ENCODE measurements at regions not wholly inside any gene's neighbourhood (a gene's known extent, or its start where the extent isn't known, plus 50 kb on each side); places are given as distances from the start of the nearest gene placed in this dataset.

GRCh38 chr13:105509981-105510762 is 1025.3 kb downstream of the EFNB2 start (continued):
- TF ChIP-seq, protein P1, sequence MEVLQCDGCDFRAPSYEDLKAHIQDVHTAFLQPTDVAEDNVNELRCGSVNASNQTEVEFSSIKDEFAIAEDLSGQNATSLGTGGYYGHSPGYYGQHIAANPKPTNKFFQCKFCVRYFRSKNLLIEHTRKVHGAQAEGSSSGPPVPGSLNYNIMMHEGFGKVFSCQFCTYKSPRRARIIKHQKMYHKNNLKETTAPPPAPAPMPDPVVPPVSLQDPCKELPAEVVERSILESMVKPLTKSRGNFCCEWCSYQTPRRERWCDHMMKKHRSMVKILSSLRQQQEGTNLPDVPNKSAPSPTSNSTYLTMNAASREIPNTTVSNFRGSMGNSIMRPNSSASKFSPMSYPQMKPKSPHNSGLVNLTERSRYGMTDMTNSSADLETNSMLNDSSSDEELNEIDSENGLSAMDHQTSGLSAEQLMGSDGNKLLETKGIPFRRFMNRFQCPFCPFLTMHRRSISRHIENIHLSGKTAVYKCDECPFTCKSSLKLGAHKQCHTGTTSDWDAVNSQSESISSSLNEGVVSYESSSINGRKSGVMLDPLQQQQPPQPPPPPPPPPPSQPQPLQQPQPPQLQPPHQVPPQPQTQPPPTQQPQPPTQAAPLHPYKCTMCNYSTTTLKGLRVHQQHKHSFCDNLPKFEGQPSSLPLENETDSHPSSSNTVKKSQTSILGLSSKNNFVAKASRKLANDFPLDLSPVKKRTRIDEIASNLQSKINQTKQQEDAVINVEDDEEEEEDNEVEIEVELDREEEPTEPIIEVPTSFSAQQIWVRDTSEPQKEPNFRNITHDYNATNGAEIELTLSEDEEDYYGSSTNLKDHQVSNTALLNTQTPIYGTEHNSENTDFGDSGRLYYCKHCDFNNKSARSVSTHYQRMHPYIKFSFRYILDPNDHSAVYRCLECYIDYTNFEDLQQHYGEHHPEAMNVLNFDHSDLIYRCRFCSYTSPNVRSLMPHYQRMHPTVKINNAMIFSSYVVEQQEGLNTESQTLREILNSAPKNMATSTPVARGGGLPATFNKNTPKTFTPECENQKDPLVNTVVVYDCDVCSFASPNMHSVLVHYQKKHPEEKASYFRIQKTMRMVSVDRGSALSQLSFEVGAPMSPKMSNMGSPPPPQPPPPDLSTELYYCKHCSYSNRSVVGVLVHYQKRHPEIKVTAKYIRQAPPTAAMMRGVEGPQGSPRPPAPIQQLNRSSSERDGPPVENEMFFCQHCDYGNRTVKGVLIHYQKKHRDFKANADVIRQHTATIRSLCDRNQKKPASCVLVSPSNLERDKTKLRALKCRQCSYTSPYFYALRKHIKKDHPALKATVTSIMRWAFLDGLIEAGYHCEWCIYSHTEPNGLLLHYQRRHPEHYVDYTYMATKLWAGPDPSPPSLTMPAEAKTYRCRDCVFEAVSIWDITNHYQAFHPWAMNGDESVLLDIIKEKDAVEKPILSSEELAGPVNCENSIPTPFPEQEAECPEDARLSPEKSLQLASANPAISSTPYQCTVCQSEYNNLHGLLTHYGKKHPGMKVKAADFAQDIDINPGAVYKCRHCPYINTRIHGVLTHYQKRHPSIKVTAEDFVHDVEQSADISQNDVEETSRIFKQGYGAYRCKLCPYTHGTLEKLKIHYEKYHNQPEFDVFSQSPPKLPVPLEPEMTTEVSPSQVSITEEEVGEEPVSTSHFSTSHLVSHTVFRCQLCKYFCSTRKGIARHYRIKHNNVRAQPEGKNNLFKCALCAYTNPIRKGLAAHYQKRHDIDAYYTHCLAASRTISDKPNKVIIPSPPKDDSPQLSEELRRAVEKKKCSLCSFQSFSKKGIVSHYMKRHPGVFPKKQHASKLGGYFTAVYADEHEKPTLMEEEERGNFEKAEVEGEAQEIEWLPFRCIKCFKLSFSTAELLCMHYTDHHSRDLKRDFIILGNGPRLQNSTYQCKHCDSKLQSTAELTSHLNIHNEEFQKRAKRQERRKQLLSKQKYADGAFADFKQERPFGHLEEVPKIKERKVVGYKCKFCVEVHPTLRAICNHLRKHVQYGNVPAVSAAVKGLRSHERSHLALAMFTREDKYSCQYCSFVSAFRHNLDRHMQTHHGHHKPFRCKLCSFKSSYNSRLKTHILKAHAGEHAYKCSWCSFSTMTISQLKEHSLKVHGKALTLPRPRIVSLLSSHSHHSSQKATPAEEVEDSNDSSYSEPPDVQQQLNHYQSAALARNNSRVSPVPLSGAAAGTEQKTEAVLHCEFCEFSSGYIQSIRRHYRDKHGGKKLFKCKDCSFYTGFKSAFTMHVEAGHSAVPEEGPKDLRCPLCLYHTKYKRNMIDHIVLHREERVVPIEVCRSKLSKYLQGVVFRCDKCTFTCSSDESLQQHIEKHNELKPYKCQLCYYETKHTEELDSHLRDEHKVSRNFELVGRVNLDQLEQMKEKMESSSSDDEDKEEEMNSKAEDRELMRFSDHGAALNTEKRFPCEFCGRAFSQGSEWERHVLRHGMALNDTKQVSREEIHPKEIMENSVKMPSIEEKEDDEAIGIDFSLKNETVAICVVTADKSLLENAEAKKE (CRISPR knock-in tag; IDR thresholded peaks at IDR 0.05): no peak
- TF ChIP-seq, protein P2, sequence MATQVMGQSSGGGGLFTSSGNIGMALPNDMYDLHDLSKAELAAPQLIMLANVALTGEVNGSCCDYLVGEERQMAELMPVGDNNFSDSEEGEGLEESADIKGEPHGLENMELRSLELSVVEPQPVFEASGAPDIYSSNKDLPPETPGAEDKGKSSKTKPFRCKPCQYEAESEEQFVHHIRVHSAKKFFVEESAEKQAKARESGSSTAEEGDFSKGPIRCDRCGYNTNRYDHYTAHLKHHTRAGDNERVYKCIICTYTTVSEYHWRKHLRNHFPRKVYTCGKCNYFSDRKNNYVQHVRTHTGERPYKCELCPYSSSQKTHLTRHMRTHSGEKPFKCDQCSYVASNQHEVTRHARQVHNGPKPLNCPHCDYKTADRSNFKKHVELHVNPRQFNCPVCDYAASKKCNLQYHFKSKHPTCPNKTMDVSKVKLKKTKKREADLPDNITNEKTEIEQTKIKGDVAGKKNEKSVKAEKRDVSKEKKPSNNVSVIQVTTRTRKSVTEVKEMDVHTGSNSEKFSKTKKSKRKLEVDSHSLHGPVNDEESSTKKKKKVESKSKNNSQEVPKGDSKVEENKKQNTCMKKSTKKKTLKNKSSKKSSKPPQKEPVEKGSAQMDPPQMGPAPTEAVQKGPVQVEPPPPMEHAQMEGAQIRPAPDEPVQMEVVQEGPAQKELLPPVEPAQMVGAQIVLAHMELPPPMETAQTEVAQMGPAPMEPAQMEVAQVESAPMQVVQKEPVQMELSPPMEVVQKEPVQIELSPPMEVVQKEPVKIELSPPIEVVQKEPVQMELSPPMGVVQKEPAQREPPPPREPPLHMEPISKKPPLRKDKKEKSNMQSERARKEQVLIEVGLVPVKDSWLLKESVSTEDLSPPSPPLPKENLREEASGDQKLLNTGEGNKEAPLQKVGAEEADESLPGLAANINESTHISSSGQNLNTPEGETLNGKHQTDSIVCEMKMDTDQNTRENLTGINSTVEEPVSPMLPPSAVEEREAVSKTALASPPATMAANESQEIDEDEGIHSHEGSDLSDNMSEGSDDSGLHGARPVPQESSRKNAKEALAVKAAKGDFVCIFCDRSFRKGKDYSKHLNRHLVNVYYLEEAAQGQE (IDR thresholded peaks at IDR 0.05; ENCODE audit: unreplicated experiment): no peak
- TF ChIP-seq, protein P3, sequence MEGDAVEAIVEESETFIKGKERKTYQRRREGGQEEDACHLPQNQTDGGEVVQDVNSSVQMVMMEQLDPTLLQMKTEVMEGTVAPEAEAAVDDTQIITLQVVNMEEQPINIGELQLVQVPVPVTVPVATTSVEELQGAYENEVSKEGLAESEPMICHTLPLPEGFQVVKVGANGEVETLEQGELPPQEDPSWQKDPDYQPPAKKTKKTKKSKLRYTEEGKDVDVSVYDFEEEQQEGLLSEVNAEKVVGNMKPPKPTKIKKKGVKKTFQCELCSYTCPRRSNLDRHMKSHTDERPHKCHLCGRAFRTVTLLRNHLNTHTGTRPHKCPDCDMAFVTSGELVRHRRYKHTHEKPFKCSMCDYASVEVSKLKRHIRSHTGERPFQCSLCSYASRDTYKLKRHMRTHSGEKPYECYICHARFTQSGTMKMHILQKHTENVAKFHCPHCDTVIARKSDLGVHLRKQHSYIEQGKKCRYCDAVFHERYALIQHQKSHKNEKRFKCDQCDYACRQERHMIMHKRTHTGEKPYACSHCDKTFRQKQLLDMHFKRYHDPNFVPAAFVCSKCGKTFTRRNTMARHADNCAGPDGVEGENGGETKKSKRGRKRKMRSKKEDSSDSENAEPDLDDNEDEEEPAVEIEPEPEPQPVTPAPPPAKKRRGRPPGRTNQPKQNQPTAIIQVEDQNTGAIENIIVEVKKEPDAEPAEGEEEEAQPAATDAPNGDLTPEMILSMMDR (conservative IDR thresholded peaks at IDR 0.05; ENCODE audit: low read depth in 2 of 2): no peak
- TF ChIP-seq ZNF114 (CRISPR knock-in tag; IDR thresholded peaks at IDR 0.05): no peak
- TF ChIP-seq, protein P4, sequence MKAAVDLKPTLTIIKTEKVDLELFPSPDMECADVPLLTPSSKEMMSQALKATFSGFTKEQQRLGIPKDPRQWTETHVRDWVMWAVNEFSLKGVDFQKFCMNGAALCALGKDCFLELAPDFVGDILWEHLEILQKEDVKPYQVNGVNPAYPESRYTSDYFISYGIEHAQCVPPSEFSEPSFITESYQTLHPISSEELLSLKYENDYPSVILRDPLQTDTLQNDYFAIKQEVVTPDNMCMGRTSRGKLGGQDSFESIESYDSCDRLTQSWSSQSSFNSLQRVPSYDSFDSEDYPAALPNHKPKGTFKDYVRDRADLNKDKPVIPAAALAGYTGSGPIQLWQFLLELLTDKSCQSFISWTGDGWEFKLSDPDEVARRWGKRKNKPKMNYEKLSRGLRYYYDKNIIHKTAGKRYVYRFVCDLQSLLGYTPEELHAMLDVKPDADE (IDR thresholded peaks at IDR 0.05): no peak
- no peak for TF ChIP-seq STAT1 (IDR thresholded peaks at IDR 0.05; ENCODE audit: unreplicated experiment)
- TF ChIP-seq ZNF331 (CRISPR knock-in tag; IDR thresholded peaks at IDR 0.05; ENCODE audit: low read depth): no peak
- no peak for TF ChIP-seq JUNB (IDR thresholded peaks at IDR 0.05; ENCODE audit: unreplicated experiment)
- TF ChIP-seq EZH2 (IDR thresholded peaks at IDR 0.05; ENCODE audit: low read depth, unreplicated experiment): no peak
- no peak for TF ChIP-seq POLR2AphosphoS5 (IDR thresholded peaks at IDR 0.05; ENCODE audit: low read depth)

Measured in GM23338 (cell line).